ENCODE measurements at regions not wholly inside any gene's neighbourhood (a gene's known extent, or its start where the extent isn't known, plus 50 kb on each side); places are given as distances from the start of the nearest gene placed in this dataset.
A peak's percentile ranks its signal among the peaks of the same experiment; 100 is the strongest.
"Not testable (repeated sequence)": the region's sequence is repeated elsewhere in the genome, so short reads cannot be mapped to it uniquely, and the experiment has no call there.

DNA sequence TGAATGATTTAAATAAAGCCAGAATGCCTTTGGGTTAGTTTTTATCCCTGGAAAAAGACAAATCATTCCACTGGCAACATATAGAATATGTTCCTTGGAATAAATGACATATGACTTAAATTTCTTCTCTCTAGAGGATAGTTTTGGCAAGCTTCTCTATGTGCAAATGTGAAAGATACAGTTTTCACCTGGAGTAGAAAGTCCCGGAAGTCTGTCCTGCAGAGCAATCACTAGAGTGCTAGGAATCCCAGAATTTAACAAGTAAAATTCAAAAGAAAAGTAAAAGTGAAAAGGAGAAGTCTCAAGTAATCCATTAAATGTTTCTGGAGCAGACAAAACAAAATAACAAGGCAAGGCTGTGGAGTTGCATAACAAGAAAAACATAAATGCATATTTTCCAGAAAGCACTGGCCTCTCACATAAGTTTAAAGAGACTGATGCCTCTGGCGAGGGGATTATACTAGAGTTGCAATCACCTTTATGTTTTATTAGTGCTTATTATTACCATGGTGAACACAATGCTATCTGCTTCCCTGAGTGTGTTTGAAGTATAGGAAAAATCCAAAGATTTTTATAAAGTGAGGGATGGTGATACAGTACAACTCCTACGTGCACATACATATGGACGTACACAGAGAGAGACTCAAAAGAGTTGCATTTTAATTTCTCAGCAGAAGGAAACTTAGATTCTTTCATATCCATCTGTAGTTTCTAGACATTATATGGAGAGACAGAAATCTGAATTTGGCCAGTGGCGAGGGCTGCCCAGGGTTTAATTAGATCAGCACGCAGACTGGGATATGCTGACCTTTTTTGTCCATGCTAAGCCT is 188.3 kb upstream of the ANKRD55 start:
- no peak for DNase-seq (ENCODE audit: low spot score)

DNA sequence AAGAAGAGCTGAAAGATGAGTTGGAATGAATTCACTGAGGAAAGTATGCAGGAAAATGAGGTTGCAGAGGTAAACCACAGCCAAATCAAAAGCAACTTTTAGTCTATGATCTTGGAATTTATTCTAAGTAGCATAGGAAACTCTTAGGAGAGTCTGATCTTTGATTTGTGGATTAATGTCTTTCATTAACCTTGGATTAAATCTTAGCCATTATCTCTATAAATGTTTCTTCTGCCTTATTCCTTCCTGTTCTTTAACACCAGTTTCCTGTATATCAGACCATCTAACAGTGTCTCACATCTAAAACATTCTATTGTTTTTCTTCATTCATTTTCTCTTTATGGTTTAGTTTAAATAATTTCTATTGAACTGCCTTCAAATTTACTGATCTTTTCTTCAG is 187.2 kb upstream of the ANKRD55 start:
- no peak for DNase-seq (ENCODE audit: low spot score)

DNA sequence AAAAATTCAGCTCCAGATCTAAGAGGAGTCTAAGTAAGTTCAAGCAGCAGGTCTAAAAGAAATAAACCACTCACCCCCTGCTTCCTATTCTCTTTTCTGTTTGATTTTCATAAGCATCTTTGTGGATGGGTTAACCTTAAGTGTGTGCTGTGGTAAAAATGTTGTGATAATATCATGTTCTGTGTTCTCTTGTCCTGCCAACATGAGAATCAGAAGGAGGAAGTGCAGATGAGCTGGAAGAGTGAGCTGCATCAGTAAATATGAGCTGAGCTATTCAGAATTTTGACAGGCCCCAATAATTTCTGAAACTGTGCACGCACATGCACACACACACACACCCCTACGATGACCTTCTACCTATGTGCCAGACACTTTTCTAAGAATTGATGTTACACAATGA is 186.5 kb upstream of the ANKRD55 start:
- DNase-seq (ENCODE audit: low spot score): no peak

DNA sequence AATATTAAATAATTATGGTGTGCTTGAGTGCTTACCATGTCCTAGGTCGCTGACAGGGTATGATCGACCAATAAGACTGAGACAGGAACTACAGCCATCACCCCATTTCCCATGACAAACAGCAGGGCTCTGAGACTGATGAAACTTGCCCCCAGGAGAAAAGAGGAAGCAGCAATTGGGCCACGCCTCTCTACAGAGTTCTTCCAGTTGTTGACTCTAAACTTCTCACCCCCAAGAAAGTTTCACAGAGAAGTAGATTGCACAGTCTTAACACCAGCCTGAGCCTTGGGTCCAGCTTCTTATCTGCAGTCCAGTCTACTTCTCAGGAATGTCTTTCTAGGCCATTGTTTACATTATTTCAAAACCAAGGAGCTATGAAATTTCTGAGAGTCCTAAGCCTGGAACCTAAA is 182.2 kb upstream of the ANKRD55 start:
- DNase-seq (ENCODE audit: low spot score): no peak

DNA sequence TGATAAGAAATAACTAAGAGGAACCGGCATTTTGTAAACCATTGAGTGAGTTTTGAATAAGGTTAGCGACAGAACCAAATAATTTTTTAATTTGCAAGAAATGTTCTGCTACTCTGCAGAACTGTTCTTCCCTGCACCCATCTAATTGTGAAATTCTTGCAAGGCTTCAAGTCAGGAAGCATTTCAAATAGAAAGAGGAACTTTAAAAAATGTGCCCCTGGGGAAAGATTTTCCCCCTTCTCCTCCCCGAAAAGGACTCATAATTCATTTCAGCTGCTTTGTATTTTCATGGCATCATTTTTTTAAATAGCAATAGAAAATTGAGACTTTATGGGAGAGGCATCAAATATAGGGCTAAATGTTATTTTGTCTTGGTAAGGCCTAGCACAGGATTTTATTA is 180.9 kb upstream of the ANKRD55 start:
- no peak for DNase-seq (ENCODE audit: low spot score)

DNA sequence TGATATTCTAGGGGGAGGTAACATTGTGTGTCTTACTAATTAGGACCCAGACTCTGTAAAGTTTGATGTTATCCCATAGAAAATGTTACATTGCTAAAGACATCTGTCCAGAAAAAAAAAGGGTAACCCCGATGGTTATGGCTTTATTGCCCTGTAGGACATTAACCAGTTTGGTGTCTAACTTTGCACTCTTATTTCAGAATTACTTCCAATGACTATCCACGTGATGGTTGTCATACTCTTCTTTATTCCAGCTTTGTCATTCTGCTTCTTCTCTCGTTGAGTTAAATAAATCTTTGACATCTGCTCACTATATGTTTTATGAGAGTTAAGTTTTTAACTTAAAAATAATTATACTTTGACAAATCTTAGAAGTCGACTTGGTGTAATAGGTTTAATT is 180.4 kb upstream of the ANKRD55 start:
- no peak for DNase-seq (ENCODE audit: low spot score)

DNA sequence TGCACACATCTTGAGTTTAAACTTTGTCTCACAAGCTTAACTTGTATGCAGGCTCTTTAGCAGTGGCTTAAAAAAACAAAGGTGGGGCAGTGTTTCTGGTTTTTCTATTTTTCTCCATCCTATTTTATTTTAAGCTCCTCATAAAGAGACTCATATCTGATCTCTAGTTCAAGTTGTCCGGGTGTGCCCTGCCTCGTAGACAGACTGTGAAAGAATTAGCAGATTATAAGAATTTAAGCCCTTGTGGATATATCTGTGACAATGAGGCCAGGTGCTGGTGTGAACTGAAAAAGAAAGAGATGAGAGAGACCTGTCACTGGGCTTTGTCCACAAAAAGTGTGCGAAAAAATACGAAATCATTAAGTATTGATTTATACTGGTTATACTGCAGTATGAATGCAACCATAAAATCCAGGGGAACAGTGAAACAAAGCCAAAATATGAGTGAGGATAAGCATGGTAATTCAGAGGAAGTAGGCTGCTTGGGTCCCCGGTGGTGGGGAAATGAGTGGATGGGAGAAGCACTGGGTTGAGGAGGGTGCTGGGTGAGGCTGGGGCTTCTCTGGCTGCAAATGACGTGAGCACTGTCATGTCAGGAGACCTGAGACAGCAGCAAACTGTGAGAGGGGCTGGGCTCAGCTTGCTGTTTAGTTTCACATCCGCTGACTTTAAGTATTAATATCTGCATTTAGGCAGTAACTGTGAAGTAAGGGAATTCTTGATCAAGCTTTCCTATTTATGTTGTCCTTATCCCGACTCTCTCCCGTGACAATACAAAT is 179.7 kb upstream of the ANKRD55 start:
- DNase-seq (ENCODE audit: low spot score): no peak

DNA sequence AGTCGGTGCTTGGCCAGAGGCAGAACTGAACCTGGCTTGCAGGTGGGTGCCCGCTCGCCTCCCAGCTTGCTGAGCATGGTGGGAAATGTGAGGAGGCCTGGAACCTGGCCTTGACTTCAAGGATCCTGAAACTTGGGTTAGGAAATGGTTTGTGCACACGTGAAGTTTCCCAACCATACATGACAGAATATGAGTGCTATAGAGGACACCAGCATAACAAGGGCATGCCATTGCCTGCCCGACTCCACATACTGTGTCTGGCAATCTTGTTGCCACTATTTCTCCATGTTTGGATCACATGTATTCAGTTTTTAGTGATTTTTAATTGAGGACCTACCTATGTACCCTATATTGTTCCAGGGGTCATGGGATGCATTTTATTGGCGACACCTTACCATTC is 177.6 kb upstream of the ANKRD55 start:
- no peak for DNase-seq (ENCODE audit: low spot score)

DNA sequence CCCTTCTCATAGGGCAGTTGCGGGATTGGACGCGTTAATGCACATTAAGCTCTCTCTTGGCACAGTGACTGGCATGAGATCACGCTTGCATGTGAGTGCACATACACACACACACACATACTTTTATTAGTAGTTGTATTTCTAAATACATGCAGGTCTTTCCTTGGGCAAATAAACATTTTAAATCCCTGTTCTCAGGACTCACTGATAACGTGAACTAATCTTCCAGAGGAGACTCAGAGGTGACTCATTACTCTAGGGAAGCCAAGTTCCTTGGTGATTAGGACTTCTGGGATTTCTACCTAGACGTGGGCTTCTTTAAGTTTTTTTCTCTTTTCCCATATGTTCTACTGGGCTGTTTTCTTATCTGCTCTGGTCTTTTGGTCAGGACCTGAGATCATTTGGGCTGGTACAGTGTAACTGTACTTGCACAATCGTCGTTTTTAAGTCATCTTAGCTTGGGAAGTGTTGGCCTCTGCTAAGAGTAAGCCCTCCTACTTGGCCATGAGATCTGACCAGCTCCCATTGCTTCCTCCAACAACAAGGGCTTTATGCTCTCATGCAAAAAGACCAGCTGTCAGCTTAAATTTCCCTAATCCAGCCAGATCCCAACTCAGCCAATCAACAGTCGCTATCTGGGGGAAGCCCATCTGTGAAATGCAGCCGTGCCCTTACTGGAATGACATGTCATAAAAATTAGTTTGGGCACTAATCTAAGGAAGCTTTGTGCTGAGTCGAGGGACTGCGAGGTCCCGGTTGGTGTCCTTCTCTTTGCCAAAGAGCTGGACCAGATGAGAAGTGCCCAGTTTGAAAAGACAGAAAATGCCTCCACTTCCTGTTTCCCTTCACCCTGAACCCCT is 176.4 kb upstream of the ANKRD55 start:
- peak; percentile 73 for DNase-seq (ENCODE audit: low spot score)

DNA sequence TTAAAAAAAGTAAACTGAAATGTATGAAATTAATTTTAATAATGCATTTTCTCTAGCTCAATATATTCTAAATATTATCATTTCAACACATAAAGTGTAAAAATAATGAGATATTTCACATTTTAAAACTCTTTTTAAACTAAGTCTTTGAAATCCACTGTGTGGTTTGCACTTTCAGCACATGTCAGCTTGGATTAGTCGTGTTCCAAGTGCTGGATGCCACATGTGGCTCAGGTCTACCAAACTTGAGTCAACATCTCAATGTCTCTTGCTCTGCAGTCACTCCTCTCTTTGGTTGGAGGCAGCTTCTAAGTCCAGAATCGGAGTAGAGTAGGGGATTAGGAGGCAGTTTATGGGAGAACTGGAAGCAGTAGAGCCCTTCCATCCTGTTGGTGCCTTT is 173.7 kb upstream of the ANKRD55 start:
- DNase-seq (ENCODE audit: low spot score): peak; percentile 20

DNA sequence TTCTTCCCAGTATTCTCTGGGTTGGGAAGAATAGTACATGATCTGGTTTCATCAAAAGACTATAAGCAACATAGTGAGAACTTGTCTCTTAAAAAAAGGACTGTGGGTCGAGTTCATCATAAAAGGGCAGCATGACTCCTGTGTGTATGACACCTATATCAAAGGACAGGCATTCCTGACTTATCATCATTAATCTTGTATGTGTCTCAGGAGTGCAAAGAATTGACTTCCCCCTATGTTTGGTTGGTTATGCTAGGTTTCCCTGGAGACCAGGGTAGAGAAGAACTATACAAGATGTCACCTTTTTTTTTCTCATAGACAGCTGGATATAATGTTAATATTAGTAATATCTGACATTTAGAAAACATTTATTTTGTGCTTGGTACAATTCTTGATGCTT is 173.1 kb upstream of the ANKRD55 start:
- peak; percentile 85 for DNase-seq (ENCODE audit: low spot score)

DNA sequence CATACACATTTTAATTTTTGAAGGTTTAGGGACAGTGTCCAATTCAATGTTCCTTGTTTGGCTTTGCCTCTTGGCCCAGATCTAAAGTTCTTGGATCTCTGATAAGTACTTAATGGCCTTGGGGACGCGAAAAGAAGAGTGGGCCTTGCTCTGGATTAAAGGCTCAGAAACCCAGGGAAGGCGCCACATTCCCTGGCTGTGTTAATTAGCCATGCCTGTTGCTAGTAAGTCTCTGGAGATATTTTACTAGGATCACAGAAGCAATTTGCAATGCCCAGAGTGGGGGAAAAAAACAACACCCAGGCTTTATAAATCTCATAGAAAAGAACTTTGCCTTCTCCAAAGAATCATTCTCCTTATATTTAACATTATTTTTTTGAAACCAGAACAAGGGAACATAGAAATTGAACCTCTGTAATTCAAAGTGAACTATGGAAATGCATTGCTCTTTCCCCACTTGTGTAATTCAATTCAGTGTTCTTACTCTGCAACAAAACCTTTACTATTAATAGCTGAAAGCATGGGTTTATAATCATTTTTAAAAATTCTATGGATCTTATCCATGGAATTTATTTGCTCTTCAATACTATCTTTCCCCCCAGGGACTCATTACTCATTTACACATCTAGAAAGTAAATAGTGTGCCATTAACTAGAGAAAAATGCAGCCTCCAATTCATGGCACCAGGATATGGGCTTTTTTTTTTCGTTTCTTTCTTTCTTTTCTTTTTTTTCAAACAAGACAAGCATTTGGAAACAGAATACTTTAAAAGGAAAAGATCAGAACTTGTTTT is 172.2 kb upstream of the ANKRD55 start:
- DNase-seq (ENCODE audit: low spot score): peak; percentile 57

DNA sequence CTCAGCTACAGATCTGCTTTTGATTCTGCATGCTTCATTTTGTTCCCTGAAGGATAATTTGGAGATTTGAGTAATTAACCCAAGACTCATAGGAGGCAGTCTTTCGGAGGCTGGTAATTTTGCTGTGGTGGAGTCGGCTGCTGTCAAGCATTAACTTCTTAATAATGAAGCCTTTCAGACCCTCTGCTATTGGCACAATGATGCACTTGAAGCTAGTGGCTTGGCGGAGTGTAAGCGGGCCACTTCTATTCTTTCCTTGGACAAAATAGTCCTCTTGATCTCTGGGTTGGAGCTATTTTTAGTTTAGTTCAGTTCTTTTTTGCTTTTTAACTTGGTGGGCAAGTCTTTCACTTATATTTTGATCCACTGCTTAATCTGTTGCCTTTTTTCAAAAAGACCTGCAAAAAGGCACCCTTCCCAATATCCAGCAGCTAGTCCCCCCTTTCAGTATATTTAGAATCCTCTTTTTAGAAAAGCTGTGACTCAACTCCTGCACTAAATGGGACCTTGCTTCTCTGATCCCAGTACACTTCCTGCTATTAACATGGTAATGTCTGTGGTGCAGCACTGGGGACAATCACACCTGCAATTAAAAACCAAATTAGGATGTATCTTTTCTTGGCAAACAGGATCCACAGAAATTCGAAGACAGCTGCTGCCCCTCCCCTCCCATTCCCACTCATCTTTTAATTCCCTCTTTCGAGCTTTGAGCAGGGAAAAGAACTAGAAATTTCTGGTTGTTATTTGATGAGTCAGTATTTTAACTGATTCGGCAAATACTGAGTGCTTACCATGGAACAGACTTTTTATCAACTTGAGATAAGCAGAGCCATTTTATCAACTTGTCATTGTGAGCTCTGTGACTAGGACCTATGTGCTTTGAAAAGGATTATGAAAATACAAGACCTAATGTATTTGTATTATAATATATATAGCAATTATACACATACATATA is 169.4 kb upstream of the ANKRD55 start:
- peak; percentile 28 for DNase-seq (ENCODE audit: low spot score)

DNA sequence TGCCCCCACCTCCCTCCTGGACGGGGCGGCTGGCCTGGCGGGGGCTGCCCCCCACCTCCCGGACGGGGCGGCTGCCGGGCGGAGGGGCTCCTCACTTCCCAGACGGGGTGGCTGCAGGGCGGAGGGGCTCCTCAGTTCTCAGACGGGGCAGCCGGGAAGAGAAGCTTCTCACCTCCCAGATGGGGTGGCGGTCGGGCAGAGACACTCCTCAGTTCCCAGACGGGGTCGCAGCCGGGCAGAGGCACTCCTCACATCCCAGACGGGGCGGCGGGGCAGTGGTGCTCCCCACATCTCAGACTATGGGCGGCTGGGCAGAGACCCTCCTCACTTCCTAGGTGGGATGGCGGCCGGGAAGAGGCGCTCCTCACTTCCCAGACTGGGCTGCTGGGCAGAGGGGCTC is 164.7 kb upstream of the ANKRD55 start:
- DNase-seq (ENCODE audit: low spot score): not testable (repeated sequence)

DNA sequence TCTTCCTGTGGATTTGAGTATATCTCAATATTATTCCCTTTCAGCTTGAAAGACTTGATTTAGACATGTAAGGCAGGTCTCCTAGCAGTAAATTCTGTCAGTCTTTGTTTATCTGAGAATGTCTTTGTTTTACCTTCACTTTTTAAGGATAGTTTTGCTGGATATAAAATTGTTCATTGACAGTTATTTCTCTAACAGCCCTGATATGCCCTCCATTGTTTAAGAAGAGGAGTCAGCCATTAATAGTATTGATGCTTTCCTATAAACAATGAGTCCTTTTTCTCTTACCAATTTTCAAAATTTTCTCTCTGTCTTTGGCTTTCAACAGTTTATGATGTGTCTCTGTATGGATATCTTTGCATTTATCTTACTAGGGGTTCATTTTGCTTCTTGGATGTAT is 163.5 kb upstream of the ANKRD55 start:
- no peak for DNase-seq (ENCODE audit: low spot score)

DNA sequence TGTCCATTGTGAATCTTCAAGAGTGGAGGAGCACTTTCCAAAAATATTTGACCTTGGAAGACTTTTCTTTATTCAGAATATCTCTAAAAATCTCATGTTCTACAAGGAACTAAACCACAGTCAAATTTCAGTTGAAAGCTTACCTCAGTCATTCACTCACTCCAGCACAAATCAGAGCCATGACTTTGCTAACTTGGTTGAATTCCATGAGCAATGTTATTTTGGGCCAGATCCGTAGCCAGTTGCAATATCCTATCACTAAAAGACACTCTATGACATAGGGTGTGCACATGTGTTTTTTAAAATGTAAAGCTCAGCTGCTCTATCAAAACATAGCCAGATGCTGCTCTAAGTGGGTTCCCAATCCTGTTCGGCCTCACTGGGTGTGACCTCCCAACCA is 156.1 kb upstream of the ANKRD55 start:
- no peak for DNase-seq (ENCODE audit: low spot score)

DNA sequence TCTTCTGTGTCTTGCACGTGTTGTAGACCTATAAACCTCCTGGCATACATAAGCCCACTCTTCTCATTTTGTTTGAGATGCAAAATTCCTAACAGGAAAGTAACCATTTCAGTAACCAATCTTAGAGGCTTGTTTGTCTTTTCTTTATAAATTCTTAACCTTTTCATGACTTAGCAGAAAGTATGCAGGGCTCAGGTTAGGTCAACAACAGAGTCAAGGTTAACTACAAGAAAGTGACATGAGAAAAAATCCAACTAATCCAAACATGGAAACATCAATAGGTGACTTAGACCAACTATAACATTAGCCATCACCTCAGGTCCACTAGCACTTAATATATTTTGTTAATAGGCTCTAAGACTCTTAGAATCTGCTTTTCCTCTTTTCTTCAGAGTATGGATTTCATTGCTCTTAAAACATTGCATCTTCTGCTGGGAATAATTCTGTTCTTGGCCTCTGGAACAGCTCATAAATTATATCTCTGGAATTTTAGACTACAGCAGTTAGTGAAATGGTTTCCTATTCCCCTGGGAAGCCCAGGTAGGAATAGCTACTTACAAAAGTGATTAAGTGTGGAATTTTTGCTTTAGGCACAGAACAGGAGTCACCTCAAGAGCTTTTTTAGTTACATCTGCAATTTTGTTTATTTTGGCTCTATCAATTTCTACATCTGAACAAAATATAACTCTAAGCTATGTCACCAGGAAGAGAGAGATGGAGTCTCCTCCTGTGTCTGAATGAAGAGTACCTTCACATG is 155.3 kb upstream of the ANKRD55 start:
- no peak for DNase-seq (ENCODE audit: low spot score)

DNA sequence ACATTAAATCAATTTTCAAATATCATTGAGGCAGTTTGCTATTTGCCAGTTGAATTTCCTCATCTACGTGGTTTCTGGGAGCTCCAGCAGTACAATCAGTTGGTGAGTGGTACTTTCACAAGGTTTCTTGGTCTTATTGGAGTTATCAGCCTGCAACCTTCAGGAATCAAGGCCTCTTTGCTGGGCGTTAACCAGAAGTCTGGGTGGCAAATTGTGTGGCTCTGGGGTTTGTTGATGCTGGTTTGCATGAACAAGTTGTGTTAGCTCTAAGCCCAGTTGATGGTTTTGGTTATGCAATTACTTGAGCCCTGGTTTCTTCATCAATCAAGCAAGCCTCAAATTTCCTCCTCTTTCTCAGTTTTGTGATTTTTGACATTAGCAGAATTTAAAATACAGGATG is 152.9 kb upstream of the ANKRD55 start:
- DNase-seq (ENCODE audit: low spot score): no peak

DNA sequence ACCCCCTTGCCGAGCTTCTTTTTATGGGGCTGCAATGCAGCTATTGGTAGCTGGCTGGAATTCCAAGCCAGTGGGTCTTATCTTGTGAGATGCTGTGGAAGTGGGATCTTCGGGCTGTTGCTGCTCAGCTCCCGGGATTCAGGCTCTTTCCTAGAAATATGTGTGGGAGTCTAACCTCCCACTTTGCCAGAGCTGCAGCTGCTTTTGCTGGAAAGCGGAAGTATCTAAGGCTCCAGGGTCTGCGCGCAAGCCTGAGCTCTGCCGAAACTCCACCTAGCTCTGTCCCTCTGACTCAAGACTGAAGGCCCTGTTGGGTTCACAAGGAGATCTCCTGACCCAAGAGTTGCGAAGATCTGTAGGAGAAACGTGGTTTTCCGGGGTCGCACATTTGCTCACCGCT is 151.1 kb upstream of the ANKRD55 start:
- DNase-seq (ENCODE audit: low spot score): no peak

DNA sequence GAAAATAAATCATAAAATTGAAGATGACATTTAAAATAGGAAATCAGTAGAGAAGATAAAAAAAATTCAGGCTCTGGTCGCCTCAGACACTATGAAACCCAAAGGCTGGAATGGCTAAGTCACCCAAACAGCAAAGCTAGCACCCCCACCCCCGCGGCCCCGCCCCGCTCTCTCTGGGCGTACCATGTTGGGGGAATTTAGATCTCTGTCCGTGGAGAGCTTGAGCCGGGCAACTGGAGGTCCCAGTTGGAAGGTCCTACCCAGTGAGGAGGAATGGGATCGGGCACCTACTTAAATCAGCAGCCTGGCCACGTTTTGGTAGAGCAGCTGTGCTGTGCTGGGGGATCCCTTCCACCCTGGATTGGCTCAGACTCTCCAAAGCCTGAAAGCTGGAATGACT is 150.6 kb upstream of the ANKRD55 start:
- no peak for DNase-seq (ENCODE audit: low spot score)

All from kidney tubule cell (primary cell).